Lung (tissue), 11 donors: ENCODE measurements at regions not wholly inside any gene's neighbourhood (a gene's known extent, or its start where the extent isn't known, plus 50 kb on each side); places are given as distances from the start of the nearest gene placed in this dataset.

ENCODE experiments used
- ATAC-seq: fragments of 200-7000 bp; cut with Tn5 transposase; one replicate; pipeline ENCODE4 v1.9.1; 2020; ENCODE audit warnings: moderate number of reproducible peaks; ENCODE audit not compliant: insufficient read depth, low FRiP score
- DNase-seq, 3 donors: peaks; one replicate each; pipeline ENCODE4 v3.0.0-alpha.2; 2013 to 2017
- H3K27ac ChIP-seq, 2 donors: one replicate each; pipeline ENCODE4 v1.5.1; 2013; ENCODE audit warnings: mild to moderate bottlenecking in 2 of 2, moderate library complexity in 2 of 2, control low read depth in 1 of 2, inconsistent platforms in 1 of 2, low read depth in 1 of 2, low read length in 1 of 2
- H3K27me3 ChIP-seq, 3 donors: one replicate each; pipeline ENCODE4 v1.5.1; 2013; ENCODE audit warnings: low read length in 2 of 3; ENCODE audit not compliant: control insufficient read depth in 3 of 3, insufficient read depth in 3 of 3
- H3K36me3 ChIP-seq, 4 donors: one replicate each; pipeline ENCODE4 v1.5.1; 2013; ENCODE audit warnings: low read length in 4 of 4, mild to moderate bottlenecking in 1 of 4, moderate library complexity in 1 of 4; ENCODE audit not compliant: control insufficient read depth in 4 of 4, insufficient read depth in 4 of 4
- H3K4me1 ChIP-seq, 5 donors: one replicate each; pipeline ENCODE4 v1.5.1; 2013; ENCODE audit warnings: low read length in 5 of 5, mild to moderate bottlenecking in 2 of 5, moderate library complexity in 1 of 5; ENCODE audit not compliant: control insufficient read depth in 5 of 5, insufficient read depth in 5 of 5
- H3K4me3 ChIP-seq: one replicate; pipeline ENCODE4 v1.5.1; 2013; ENCODE audit warnings: mild to moderate bottlenecking, control low read depth, moderate library complexity
- H3K9ac ChIP-seq, 2 donors: one replicate each; pipeline ENCODE4 v1.5.1; 2013; ENCODE audit warnings: low read length in 2 of 2, control low read depth in 1 of 2; ENCODE audit not compliant: insufficient read depth in 1 of 2
- H3K9me3 ChIP-seq, 4 donors: one replicate each; pipeline ENCODE4 v1.5.1; 2013; ENCODE audit warnings: low read length in 3 of 4, mild to moderate bottlenecking in 1 of 4, moderate library complexity in 1 of 4; ENCODE audit not compliant: control insufficient read depth in 4 of 4, insufficient read depth in 3 of 4
- WGBS, 2 donors: extraction: QIAGEN DNeasy Blood & Tissue Kit; methylation state at CpG; one replicate each; pipeline ENCODE4 v1.1.7; 2013; 5-methylcytosine and 5-hydroxymethylcytosine counted together
- TF ChIP-seq, protein P1 (sequence below): IDR thresholded peaks from 2 replicates; pipeline ENCODE4 v1.5.1; 2012; ENCODE audit warnings: mild to moderate bottlenecking; ENCODE audit errors: control extremely low read depth, extremely low read depth
- donor health status: control.
- donor health status: control.
- donor health status: Bipolar disorder and iron deficiency.
- donor health status: healthy.
- donor health status: DM: yes; HTN: yes; CAD: no.

DNA sequence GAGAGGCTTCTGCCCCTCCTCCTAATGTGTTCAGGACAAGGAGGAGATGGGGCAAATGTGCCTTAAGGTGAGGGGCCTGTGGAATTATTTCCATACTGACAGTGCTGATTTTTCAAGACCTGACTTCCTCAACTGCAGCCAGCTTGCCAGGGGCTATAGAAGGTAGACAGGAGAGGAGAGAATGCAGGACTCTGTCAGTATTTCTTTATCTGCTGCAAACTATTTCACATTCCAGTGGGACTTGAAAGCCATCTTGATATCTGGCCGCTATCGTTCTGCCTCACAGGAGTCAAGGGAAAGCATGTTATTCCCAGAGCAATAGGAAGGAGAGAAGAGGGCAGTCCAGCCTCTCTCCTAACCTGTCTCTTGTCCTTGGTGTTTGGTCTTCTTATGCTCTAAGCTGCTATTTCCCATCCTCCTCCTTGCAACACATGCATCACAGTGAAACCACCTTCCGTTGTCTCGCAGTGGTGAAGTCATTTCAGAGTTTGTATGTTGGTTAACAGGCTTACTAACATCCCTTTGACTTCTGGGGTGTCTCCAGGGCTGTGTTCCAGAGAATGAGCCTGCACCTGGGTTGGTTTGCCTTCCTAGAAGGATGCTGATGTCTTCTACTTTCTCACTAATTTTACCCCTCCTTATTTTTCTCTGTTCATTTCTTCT is 95.1 kb upstream of the MRPS22 start:
- H3K9me3 ChIP-seq = no peaks in the 10 kb centered on the region
- no peak for ATAC-seq
- no peaks in the 10 kb centered on the region for H3K36me3 ChIP-seq
- no peak overlapping the region for H3K27ac ChIP-seq
- peaks cover 0 to 4% (median 0%) of the 10 kb centered on the region in 3 donors for H3K27me3 ChIP-seq
- H3K4me1 ChIP-seq = no peaks in the 10 kb centered on the region
- H3K9ac ChIP-seq = no peak overlapping the region
- 85 to 87% methylated on average over 4 of the region's 4 CpGs for WGBS, 2 donors
- H3K4me3 ChIP-seq = no peak overlapping the region
- TF ChIP-seq, protein P1, sequence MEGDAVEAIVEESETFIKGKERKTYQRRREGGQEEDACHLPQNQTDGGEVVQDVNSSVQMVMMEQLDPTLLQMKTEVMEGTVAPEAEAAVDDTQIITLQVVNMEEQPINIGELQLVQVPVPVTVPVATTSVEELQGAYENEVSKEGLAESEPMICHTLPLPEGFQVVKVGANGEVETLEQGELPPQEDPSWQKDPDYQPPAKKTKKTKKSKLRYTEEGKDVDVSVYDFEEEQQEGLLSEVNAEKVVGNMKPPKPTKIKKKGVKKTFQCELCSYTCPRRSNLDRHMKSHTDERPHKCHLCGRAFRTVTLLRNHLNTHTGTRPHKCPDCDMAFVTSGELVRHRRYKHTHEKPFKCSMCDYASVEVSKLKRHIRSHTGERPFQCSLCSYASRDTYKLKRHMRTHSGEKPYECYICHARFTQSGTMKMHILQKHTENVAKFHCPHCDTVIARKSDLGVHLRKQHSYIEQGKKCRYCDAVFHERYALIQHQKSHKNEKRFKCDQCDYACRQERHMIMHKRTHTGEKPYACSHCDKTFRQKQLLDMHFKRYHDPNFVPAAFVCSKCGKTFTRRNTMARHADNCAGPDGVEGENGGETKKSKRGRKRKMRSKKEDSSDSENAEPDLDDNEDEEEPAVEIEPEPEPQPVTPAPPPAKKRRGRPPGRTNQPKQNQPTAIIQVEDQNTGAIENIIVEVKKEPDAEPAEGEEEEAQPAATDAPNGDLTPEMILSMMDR = no peak
- no peak for DNase-seq

DNA sequence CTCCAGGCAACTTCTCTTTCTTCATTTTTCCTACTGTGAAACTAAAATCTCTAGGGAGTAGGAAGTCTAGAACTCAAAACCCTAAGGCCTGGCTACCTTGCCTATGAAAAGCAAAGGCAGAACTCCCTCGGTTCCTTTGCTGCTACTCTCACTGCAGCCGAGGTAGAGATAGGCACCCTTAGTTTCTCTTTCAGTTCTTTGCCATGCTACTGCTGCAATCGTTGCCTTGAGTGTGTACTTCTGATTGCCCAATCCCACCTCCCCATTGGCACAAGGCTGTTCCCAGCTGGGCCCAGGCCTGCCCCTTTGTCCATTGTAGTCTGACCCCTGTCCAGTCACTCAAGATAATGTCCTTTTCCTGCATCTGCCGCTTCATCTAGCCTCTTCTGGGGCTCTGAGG is 92.3 kb upstream of the MRPS22 start:
- Histone ChIP-seq H3K36me3 (no peaks in the 10 kb centered on the region), H3K27me3 (peaks cover 0 to 4% (median 0%) of the 10 kb centered on the region in 3 donors), H3K9me3 (no peaks in the 10 kb centered on the region), H3K9ac (no peak overlapping the region), H3K4me3 (no peak overlapping the region), H3K27ac (no peak overlapping the region), H3K4me1 (no peaks in the 10 kb centered on the region)
- TF ChIP-seq, protein P1 = no peak
- DNase-seq = peak in 1 of 3 donors; percentile 29
- ATAC-seq = peak; percentile 76
- WGBS, 2 donors = 48 to 55% methylated on average over 4 of the region's 4 CpGs

DNA sequence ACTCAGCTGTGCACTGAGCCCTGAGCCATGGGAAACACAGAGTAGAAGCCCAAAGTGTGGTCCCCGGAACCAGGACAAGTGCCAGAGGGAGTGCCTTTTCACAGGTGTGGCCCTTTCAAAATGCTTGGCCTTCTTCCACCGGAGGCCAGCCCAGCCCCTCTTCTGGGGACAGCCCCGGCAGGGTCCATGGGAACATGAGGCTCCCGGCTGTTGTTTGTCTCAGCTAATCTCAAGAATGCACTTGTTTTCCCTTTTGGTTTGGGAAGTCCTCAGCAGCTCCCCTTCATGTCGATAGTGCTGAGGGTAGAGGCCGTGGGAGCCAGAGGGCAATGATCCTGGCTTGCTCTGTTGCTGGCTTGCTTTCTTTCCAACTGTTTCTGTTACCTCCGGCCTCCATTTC is 91.1 kb upstream of the MRPS22 start:
- Histone ChIP-seq H3K4me1 (no peaks in the 10 kb centered on the region), H3K27ac (no peak overlapping the region)
- DNase-seq = no peak

More for the DNA sequence above, 91.1 kb upstream of the MRPS22 start:
- TF ChIP-seq, protein P1 = no peak
- no peak for ATAC-seq
- H3K4me3 ChIP-seq = no peak overlapping the region
- WGBS, 2 donors = 63 to 81% methylated on average over 7 of the region's 7 CpGs
- no peaks in the 10 kb centered on the region for H3K9me3 ChIP-seq
- H3K36me3 ChIP-seq = no peaks in the 10 kb centered on the region
- peaks cover 0 to 4% (median 0%) of the 10 kb centered on the region in 3 donors for H3K27me3 ChIP-seq
- no peak overlapping the region for H3K9ac ChIP-seq
